ENCODE measurements at regions not wholly inside any gene's neighbourhood (a gene's known extent, or its start where the extent isn't known, plus 50 kb on each side); places are given as distances from the start of the nearest gene placed in this dataset.
A peak's percentile ranks its signal among the peaks of the same experiment; 100 is the strongest.

DNA sequence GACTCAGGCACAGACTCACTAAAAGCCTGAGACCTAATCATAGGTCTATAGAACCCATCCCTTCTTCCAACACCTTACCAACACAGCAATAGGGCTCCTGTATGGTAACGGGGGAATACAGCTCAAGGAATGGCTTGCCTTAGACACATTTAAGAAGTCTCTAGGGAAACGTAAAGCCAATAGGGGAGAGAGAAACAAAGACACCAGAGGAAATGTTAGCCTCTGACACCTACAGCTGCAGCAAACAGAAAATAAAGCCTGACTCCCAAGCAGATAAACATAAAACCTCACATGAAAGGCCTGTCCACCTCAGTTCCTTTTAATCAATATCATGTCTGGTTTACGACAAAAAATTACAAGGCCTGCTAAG is 51.1 kb upstream of the NCOA1 start:
- no peaks in the 10 kb centered on the region for H3K27me3 Mint-ChIP-seq (ENCODE audit: low read depth)
- TF ChIP-seq CTCF (IDR thresholded peaks at IDR 0.05), result no peak
- H3K36me3 Mint-ChIP-seq (ENCODE audit: low read depth), result no peaks in the 10 kb centered on the region
- H3K27ac Mint-ChIP-seq (ENCODE audit: unreplicated experiment), result no peak overlapping the region
- no peak overlapping the region for H3K4me3 Mint-ChIP-seq (ENCODE audit: unreplicated experiment)
- no peaks in the 10 kb centered on the region for H3K9me3 Mint-ChIP-seq (ENCODE audit: low read depth)
- no peak for DNase-seq (ENCODE audit: low spot score)
- peaks cover 13% of the 10 kb centered on the region for H3K4me1 Mint-ChIP-seq (ENCODE audit: low read depth)

DNA sequence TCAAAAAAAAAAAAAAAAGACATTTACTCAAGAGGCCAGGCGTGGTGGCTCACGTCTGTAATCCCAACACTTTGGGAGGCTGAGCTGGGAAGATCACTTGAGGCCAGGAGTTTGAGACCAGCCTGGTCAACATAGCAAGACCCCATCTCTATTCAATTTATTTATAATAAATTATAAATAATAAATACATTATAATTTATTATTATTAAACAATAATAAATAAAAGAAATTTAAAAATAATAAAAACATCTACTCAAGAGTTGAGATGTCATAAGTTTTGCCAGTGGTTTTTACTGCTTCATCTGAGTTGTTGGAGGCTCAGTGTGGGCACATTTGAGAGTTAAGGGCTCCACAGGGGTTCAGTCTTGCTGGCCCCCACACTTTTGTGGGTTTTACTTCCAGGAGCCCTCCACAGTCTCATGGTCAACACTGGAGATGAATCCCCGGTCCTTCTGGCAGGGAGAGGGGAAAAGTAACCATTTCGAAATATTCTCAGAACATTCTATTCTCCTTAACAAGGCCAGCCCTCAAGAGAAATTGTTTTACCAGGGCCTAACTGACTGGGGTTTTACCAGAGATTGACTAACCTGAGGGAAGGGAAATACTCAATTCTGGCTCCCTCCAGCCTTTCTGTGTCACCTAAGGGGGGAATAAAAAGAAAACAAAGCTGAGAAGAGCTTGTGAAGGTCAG is 51.6 kb upstream of the NCOA1 start:
- no peak for DNase-seq (ENCODE audit: low spot score)
- Mint-ChIP-seq H3K27me3 (ENCODE audit: low read depth) (no peaks in the 10 kb centered on the region), H3K27ac (ENCODE audit: unreplicated experiment) (no peak overlapping the region), H3K4me1 (ENCODE audit: low read depth) (peaks cover 13% of the 10 kb centered on the region), H3K36me3 (ENCODE audit: low read depth) (no peaks in the 10 kb centered on the region), H3K4me3 (ENCODE audit: unreplicated experiment) (no peak overlapping the region), H3K9me3 (ENCODE audit: low read depth) (no peaks in the 10 kb centered on the region)
- no peak for TF ChIP-seq CTCF (IDR thresholded peaks at IDR 0.05)

DNA sequence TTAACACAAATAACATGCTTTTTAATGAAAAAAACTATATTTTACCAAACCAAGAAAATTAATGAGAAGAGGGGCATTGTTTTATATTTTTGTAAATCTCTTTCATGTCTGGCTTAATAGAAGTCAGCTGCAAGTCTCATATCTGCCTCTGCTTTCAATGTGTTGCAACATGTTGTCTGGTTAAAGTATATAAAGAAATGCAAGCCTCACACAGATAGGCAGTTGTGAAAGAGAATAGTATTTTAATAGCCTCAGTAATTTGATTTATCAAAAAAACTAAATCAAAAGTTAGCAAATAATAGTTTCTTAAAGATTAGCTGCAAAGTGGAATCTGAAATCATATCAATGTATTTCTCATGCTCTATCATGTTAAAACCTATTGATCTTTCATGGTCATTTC is 52.9 kb upstream of the NCOA1 start:
- peaks cover 13% of the 10 kb centered on the region for H3K4me1 Mint-ChIP-seq (ENCODE audit: low read depth)
- no peak for DNase-seq (ENCODE audit: low spot score)

GRCh38 chr2:24435391-24436316 is 55.4 kb upstream of the NCOA1 start:
- peak overlapping the region; percentile 19 for H3K27ac Mint-ChIP-seq (ENCODE audit: unreplicated experiment)
- no peaks in the 10 kb centered on the region for H3K27me3 Mint-ChIP-seq (ENCODE audit: low read depth)
- H3K4me1 Mint-ChIP-seq (ENCODE audit: low read depth), result peaks cover 13% of the 10 kb centered on the region
- no peak for TF ChIP-seq CTCF (IDR thresholded peaks at IDR 0.05)
- H3K9me3 Mint-ChIP-seq (ENCODE audit: low read depth), result no peaks in the 10 kb centered on the region
- H3K4me3 Mint-ChIP-seq (ENCODE audit: unreplicated experiment), result no peak overlapping the region
- no peaks in the 10 kb centered on the region for H3K36me3 Mint-ChIP-seq (ENCODE audit: low read depth)
- no peak for DNase-seq (ENCODE audit: low spot score)

More for the DNA sequence above, 52.9 kb upstream of the NCOA1 start:
- Mint-ChIP-seq H3K36me3 (ENCODE audit: low read depth) (no peaks in the 10 kb centered on the region), H3K9me3 (ENCODE audit: low read depth) (no peaks in the 10 kb centered on the region), H3K27me3 (ENCODE audit: low read depth) (no peaks in the 10 kb centered on the region), H3K27ac (ENCODE audit: unreplicated experiment) (no peak overlapping the region), H3K4me3 (ENCODE audit: unreplicated experiment) (no peak overlapping the region)
- TF ChIP-seq CTCF (IDR thresholded peaks at IDR 0.05), result no peak

DNA sequence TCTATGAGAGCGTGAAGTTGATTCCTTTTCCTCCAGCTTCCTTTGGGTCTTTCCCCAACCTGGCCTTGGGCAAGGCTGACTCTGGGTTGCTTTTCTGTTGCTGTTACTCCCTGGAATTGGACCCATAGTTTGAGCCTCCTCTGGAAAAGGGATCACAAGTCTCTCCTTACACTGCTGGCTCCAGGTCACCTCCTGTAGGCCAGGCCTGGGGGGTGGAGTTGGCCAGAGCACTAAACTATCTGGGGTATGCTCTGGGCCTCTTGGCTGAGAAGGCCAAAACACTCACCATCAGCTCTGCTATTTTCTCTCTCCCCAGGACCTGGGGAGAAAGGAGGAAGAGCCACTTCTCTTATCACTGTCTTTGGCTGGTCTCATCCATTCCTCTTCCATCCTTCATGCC is 56.5 kb upstream of the NCOA1 start:
- Mint-ChIP-seq H3K9me3 (ENCODE audit: low read depth) (no peaks in the 10 kb centered on the region), H3K36me3 (ENCODE audit: low read depth) (no peaks in the 10 kb centered on the region), H3K27me3 (ENCODE audit: low read depth) (no peaks in the 10 kb centered on the region), H3K4me3 (ENCODE audit: unreplicated experiment) (no peak overlapping the region), H3K27ac (ENCODE audit: unreplicated experiment) (no peak overlapping the region), H3K4me1 (ENCODE audit: low read depth) (peaks cover 13% of the 10 kb centered on the region)
- TF ChIP-seq CTCF (IDR thresholded peaks at IDR 0.05), result no peak
- DNase-seq (ENCODE audit: low spot score), result no peak
